ENCODE measurements at regions not wholly inside any gene's neighbourhood (a gene's known extent, or its start where the extent isn't known, plus 50 kb on each side); places are given as distances from the start of the nearest gene placed in this dataset.

DNA sequence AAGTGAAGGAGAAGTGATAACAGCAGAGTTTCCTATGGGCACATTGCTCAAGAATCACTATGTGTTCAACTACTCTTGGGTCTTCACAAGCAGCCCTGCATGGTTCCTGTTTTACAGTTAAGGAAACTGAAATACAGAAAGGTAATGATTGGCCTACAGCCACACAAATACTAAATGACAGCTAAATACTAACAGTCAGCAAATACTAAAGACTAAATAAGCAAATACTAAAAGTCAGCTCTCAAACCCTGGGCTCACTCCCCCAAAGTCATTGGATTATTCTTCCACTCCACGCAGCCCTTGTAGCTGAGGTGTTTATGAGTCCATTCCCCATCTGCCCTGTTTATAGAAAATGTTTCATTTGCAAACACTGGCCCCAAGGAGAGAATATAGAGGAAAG is 372.7 kb upstream of the CDH11 start:
- DNase-seq (ENCODE audit: low read depth): no peak
- no peak overlapping the region for H3K4me3 ChIP-seq (ENCODE audit: control insufficient read depth, low read depth, low read length)
- TF ChIP-seq, protein P1, sequence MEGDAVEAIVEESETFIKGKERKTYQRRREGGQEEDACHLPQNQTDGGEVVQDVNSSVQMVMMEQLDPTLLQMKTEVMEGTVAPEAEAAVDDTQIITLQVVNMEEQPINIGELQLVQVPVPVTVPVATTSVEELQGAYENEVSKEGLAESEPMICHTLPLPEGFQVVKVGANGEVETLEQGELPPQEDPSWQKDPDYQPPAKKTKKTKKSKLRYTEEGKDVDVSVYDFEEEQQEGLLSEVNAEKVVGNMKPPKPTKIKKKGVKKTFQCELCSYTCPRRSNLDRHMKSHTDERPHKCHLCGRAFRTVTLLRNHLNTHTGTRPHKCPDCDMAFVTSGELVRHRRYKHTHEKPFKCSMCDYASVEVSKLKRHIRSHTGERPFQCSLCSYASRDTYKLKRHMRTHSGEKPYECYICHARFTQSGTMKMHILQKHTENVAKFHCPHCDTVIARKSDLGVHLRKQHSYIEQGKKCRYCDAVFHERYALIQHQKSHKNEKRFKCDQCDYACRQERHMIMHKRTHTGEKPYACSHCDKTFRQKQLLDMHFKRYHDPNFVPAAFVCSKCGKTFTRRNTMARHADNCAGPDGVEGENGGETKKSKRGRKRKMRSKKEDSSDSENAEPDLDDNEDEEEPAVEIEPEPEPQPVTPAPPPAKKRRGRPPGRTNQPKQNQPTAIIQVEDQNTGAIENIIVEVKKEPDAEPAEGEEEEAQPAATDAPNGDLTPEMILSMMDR (IDR thresholded peaks at IDR 0.05; ENCODE audit: control insufficient read depth, insufficient read depth, low read depth, low read length, missing control alignments): no peak

DNA sequence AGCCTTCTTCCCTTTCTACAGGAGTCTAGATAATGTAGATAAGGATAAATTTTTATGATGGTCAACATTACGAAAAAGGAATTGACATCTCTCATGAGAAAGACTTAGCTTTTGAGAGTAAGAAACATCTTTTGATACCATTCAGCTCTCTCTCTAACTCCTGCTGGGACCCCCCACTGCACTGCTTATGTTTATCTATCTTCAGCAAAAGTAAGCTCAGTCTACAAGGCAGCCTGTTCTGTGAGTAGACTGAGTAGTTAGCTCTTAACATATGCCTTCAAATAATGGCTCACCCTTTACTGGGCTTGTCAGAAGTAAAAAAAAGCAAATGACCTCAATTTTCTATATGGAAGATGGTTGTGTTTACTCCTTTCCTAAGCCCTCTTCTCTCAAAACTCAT is 372.2 kb upstream of the CDH11 start:
- H3K4me3 ChIP-seq (ENCODE audit: control insufficient read depth, low read depth, low read length): no peak overlapping the region
- TF ChIP-seq, protein P1 (IDR thresholded peaks at IDR 0.05; ENCODE audit: control insufficient read depth, insufficient read depth, low read depth, low read length, missing control alignments): no peak
- no peak for DNase-seq (ENCODE audit: low read depth)

DNA sequence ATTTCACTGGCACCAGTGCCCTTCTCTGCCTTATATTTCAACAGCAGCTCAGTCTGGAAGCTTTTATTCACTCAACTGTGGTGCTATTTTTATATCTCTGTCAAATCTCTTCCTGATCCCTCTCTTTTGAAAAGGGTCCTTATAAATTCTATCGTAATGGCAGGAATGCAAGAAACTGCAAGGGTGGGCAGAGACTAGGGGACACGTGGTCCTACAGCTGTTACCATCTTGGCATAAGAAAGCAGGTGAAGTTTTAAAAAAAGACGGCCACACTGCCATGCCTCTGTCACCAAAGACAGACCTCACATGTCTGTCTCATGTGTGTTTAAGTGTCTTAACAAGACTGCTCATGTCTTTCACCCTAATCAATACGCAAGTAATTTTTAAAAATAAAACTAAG is 368.4 kb upstream of the CDH11 start:
- DNase-seq (ENCODE audit: low read depth): no peak
- H3K4me3 ChIP-seq (ENCODE audit: control insufficient read depth, low read depth, low read length): no peak overlapping the region
- TF ChIP-seq, protein P1 (IDR thresholded peaks at IDR 0.05; ENCODE audit: control insufficient read depth, insufficient read depth, low read depth, low read length, missing control alignments): no peak

DNA sequence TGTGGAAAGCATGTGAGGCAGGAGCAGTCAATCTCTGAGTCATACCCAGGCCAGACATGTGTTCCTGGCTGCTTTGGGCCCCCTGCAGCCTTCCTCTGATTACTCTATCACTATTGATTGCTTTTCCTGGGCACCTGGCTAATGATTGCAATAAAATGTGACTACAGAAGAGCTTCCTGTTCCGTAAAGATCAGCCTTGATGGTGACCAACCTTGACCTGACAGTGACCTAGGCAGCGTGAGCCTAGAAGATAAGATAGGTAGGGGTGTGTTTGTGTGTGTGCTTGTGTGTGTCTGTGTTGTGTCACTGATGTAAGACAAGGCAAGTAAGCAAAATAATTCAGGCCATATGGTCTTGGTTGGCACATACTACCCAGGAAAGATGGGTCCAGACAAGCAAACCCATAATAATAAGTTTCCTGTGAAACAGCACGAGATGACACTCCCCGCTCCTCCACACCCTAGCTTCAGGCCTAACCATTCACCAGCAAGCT is 367.7 kb upstream of the CDH11 start:
- DNase-seq (ENCODE audit: low read depth): no peak
- no peak overlapping the region for H3K4me3 ChIP-seq (ENCODE audit: control insufficient read depth, low read depth, low read length)
- TF ChIP-seq, protein P1 (IDR thresholded peaks at IDR 0.05; ENCODE audit: control insufficient read depth, insufficient read depth, low read depth, low read length, missing control alignments): no peak

DNA sequence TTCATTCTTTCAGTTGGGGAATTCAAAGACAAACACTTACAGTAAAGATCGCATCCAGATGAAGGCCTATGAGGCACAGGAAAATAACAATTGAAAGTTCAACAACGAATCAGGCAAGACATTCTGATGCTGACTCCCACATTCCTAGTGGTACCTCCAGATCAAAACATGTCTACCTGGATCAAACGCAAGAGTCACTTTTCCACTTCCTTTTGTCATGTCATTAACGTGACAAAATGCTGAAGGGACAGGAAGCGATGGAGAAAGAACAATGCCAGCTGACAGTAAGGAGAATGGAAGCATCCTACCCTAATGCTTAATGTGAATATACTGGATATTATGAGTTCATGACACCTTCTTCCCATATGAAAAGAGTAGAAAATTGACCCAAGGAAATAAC is 365.4 kb upstream of the CDH11 start:
- H3K4me3 ChIP-seq (ENCODE audit: control insufficient read depth, low read depth, low read length): no peak overlapping the region
- DNase-seq (ENCODE audit: low read depth): no peak
- TF ChIP-seq, protein P1 (IDR thresholded peaks at IDR 0.05; ENCODE audit: control insufficient read depth, insufficient read depth, low read depth, low read length, missing control alignments): no peak

DNA sequence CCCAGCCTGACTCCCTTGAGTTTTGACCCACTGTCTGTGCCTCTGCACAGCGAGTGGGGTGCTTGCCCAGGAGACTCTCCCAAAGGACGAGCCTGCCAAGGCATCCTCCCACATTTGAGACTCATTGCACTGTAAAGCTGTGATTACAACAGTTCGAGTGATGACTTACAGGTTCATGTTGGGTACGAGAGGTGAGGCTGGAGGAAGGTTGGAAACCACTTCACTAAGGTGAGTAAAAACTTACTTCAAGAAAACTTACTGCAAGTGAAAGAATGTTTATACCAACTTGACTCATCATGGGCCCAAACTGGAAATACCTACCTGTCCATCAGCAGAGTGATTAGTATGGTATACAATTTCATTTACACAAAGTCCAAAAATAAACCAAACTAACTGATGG is 360.1 kb upstream of the CDH11 start:
- TF ChIP-seq, protein P1 (IDR thresholded peaks at IDR 0.05; ENCODE audit: control insufficient read depth, insufficient read depth, low read depth, low read length, missing control alignments): no peak
- DNase-seq (ENCODE audit: low read depth): no peak
- H3K4me3 ChIP-seq (ENCODE audit: control insufficient read depth, low read depth, low read length): no peak overlapping the region

All from AG09309 (cell line).